ENCODE measurements at regions not wholly inside any gene's neighbourhood (a gene's known extent, or its start where the extent isn't known, plus 50 kb on each side); places are given as distances from the start of the nearest gene placed in this dataset.

DNA sequence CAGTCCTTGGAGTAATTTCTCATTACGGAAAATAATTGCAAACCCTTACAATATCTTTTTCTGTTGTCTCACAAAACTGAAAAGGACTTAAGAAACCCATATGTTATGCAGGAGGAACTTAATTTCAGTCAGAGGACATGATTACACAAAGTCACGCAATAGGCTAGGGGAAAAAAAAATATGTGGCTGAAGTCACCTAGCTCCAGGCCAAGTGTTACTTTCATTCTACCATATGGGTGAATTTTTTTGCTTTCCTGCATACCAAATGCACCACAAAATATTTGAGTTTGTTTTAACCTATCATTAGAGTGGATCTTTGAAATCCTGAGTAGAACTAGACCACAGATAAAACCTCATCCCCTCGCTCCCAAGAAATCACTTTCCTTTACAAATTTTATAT is 523.5 kb downstream of the CAAP1 start:
- no peak for DNase-seq
- Mint-ChIP-seq H3K27me3 (ENCODE audit: unreplicated experiment) (no peaks in the 10 kb centered on the region), H3K27ac (ENCODE audit: unreplicated experiment) (no peak overlapping the region), H3K36me3 (ENCODE audit: unreplicated experiment) (no peaks in the 10 kb centered on the region), H3K9me3 (ENCODE audit: unreplicated experiment) (no peaks in the 10 kb centered on the region), H3K4me3 (ENCODE audit: unreplicated experiment) (no peak overlapping the region), H3K4me1 (ENCODE audit: low read depth, unreplicated experiment) (no peaks in the 10 kb centered on the region)
- TF ChIP-seq, protein P1, sequence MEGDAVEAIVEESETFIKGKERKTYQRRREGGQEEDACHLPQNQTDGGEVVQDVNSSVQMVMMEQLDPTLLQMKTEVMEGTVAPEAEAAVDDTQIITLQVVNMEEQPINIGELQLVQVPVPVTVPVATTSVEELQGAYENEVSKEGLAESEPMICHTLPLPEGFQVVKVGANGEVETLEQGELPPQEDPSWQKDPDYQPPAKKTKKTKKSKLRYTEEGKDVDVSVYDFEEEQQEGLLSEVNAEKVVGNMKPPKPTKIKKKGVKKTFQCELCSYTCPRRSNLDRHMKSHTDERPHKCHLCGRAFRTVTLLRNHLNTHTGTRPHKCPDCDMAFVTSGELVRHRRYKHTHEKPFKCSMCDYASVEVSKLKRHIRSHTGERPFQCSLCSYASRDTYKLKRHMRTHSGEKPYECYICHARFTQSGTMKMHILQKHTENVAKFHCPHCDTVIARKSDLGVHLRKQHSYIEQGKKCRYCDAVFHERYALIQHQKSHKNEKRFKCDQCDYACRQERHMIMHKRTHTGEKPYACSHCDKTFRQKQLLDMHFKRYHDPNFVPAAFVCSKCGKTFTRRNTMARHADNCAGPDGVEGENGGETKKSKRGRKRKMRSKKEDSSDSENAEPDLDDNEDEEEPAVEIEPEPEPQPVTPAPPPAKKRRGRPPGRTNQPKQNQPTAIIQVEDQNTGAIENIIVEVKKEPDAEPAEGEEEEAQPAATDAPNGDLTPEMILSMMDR (IDR thresholded peaks at IDR 0.05; ENCODE audit: partially characterized antibody, unreplicated experiment): no peak

DNA sequence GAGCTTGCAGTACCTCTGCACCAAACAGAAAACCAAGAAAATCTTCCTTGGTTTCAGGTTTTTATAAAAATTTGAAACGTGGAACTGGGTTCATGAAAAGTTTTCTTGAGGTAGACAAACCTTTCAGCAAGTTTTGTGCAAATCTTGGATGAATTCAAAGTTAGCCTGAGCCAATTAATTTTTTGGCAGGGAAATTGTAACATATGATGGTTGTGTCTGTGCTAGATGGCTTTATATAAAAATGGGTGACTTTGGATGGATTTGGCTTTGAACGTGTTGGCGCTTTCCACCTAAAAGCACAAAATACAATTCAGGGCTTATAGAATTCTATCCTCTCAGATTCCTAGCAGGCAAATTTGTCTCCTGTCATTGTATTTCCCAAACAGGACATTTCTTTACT is 524.4 kb downstream of the CAAP1 start:
- Mint-ChIP-seq H3K9me3 (ENCODE audit: unreplicated experiment) (no peaks in the 10 kb centered on the region), H3K4me3 (ENCODE audit: unreplicated experiment) (no peak overlapping the region), H3K36me3 (ENCODE audit: unreplicated experiment) (no peaks in the 10 kb centered on the region), H3K27ac (ENCODE audit: unreplicated experiment) (no peak overlapping the region), H3K4me1 (ENCODE audit: low read depth, unreplicated experiment) (no peaks in the 10 kb centered on the region), H3K27me3 (ENCODE audit: unreplicated experiment) (no peaks in the 10 kb centered on the region)
- TF ChIP-seq, protein P1 (IDR thresholded peaks at IDR 0.05; ENCODE audit: partially characterized antibody, unreplicated experiment): no peak
- no peak for DNase-seq

DNA sequence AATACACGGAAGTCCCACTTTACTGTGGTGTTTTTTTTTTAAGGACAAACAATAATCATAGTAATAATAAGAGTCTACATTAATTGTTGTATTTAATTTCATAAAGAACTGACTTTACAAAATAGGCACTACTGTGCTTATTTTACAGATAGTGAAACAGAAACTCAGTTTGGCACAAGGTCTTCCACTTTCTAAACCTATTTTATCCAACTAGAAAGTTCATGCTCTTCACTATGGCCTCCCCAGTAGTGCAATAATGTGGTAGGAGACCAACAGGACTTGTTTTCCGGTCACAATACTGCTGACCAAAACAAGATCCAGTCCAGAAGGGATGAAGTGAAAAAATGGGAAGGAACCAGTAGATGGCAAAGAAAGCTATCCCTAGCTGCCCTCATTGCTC is 531.6 kb downstream of the CAAP1 start:
- H3K27me3 Mint-ChIP-seq (ENCODE audit: unreplicated experiment): no peaks in the 10 kb centered on the region
- H3K4me3 Mint-ChIP-seq (ENCODE audit: unreplicated experiment): no peak overlapping the region
- no peaks in the 10 kb centered on the region for H3K9me3 Mint-ChIP-seq (ENCODE audit: unreplicated experiment)
- no peak for DNase-seq
- TF ChIP-seq, protein P1 (IDR thresholded peaks at IDR 0.05; ENCODE audit: partially characterized antibody, unreplicated experiment): no peak
- H3K4me1 Mint-ChIP-seq (ENCODE audit: low read depth, unreplicated experiment): no peaks in the 10 kb centered on the region
- H3K27ac Mint-ChIP-seq (ENCODE audit: unreplicated experiment): no peak overlapping the region
- H3K36me3 Mint-ChIP-seq (ENCODE audit: unreplicated experiment): no peaks in the 10 kb centered on the region

GRCh38 chr9:26358836-26359235 is 533.8 kb downstream of the CAAP1 start:
- H3K27me3 Mint-ChIP-seq (ENCODE audit: unreplicated experiment): no peaks in the 10 kb centered on the region
- no peak overlapping the region for H3K4me3 Mint-ChIP-seq (ENCODE audit: unreplicated experiment)
- no peak overlapping the region for H3K27ac Mint-ChIP-seq (ENCODE audit: unreplicated experiment)
- no peak for DNase-seq
- no peaks in the 10 kb centered on the region for H3K36me3 Mint-ChIP-seq (ENCODE audit: unreplicated experiment)
- H3K4me1 Mint-ChIP-seq (ENCODE audit: low read depth, unreplicated experiment): no peaks in the 10 kb centered on the region
- H3K9me3 Mint-ChIP-seq (ENCODE audit: unreplicated experiment): no peaks in the 10 kb centered on the region
- TF ChIP-seq, protein P1 (IDR thresholded peaks at IDR 0.05; ENCODE audit: partially characterized antibody, unreplicated experiment): no peak

- TF ChIP-seq, protein P1 (IDR thresholded peaks at IDR 0.05; ENCODE audit: partially characterized antibody, unreplicated experiment): no peak
- no peaks in the 10 kb centered on the region for H3K4me1 Mint-ChIP-seq (ENCODE audit: low read depth, unreplicated experiment)
- no peak overlapping the region for H3K4me3 Mint-ChIP-seq (ENCODE audit: unreplicated experiment)
- H3K27ac Mint-ChIP-seq (ENCODE audit: unreplicated experiment): no peak overlapping the region
- no peak for DNase-seq
- no peaks in the 10 kb centered on the region for H3K27me3 Mint-ChIP-seq (ENCODE audit: unreplicated experiment)
- no peaks in the 10 kb centered on the region for H3K36me3 Mint-ChIP-seq (ENCODE audit: unreplicated experiment)
- H3K9me3 Mint-ChIP-seq (ENCODE audit: unreplicated experiment): no peaks in the 10 kb centered on the region
These were observed 534.7 kb downstream of the CAAP1 start for GRCh38 chr9:26357803-26358344.

Data from glutamatergic neuron (in vitro differentiated cells).